ENCODE measurements at regions not wholly inside any gene's neighbourhood (a gene's known extent, or its start where the extent isn't known, plus 50 kb on each side); places are given as distances from the start of the nearest gene placed in this dataset.

DNA sequence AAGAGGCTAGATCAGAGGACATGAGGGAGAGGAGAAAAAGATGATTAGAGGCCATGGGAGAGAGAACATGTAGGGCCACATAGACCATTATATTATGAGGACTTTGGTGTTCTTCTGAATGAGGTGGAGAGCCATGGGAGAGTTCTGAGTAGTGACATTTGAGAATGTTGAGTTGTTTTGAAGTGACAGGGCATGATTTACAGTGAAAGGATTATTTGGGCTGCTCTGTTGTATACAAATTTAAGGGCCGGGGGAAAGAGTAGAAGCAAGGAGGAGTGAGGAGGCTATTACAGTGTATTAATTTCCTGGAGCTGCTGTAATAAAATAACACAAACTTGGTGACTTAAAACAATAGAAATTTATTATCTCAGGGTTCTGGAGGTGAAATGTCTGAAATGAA, 102.5 kb upstream of the RGS4 start:
- no peak for DNase-seq (ENCODE audit: low read depth, low spot score)

DNA sequence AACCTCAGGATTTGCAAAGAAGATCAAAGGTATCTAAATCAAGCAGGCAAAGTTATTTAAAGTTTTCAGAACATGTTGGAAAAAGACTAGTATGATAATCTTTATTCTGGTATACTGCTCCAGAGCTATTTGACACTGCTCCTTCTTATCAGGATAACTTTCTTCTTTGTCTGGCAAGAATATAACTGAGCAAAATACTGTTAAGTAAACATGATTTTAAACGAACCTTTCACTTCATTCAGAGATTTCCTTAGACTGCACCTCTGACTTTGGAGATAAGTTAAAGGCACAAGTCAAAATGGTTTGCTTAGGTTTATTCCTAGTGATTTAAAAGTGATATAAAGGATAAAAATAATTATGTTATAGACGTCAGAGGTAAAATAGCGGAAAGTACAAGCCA, 103.9 kb upstream of the CCDC190 start:
- DNase-seq (ENCODE audit: low read depth, low spot score), result no peak

DNA sequence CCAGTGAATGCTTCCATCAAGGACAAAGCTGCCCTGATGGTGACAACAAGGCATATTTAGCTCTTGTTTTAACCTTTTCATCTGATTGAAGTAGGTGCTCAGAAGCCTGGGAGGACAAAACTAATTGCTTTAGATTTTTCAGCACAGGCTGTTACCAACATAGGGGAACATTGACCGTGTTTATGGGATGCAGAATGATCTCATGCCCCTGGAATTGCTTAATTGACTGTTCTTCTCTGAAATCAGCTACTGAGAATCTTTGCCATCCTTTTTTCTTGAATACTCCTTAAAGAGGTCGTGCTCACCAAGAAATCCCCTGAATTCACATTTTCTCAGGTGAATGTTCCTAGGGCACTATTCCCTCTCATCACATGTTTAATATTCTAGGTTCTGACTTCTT, 95.9 kb upstream of the CCDC190 start:
- DNase-seq (ENCODE audit: low read depth, low spot score), result no peak

DNA sequence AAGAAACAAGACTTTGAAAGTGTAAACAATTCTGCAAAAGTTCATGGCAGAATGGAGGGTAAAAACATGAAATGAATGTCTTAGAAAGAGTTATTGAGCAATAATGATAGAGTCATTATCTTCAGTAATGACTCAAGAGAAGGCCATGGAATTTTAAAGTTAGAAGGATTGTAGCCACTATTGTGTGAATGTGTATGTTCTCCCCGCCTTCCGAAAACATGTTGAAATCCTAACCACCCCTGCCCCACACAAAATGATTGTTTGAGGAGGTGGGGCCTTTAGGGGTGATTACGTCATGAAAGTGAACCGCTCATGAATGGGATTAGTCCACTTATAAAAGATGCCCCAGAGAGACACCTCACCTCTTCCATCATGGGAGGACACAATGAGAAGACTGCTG, 93.8 kb upstream of the CCDC190 start:
- DNase-seq (ENCODE audit: low read depth, low spot score), result no peak

- no peak for DNase-seq (ENCODE audit: low read depth, low spot score)
Measured at GRCh38 chr1:162952956-162953355, 92.0 kb upstream of the CCDC190 start.

DNA sequence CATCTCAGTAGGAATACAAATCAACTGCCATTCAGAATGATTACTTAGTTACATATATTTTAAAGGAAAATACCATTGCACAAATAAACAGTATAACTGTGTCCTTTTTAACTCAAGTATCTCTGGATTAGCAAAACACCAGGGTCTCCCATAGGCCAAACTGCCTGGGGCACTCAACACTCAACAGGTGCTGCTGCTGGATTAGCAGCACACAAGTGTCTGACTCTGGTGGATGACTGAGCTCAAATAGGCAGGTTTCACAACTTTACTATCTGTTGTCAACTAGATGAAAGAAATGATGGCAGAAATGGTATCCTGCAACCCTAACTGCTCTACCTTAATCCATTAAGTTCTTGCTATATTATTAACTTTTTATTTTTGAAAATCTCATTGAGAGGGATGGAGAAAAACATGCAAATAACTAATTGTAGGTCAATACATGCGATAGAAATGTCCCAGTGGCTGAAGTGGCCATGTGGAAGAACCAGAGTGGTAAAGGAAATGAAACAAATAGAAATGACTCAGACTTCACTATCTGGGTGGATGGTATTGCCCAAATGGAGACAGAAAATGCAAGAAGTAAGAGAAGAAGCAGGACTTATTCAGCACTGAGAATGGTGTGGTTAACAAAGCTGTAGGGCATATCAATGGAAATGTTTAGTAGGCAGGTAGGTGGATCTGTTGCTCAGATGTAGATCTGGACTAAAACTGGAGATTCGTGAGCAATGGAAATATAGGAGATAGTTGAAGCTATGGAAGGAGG, 90.8 kb upstream of the CCDC190 start:
- DNase-seq (ENCODE audit: low read depth, low spot score), result no peak

GRCh38 chr1:162950187-162950586, 89.2 kb upstream of the CCDC190 start:
- DNase-seq (ENCODE audit: low read depth, low spot score), result no peak

DNA sequence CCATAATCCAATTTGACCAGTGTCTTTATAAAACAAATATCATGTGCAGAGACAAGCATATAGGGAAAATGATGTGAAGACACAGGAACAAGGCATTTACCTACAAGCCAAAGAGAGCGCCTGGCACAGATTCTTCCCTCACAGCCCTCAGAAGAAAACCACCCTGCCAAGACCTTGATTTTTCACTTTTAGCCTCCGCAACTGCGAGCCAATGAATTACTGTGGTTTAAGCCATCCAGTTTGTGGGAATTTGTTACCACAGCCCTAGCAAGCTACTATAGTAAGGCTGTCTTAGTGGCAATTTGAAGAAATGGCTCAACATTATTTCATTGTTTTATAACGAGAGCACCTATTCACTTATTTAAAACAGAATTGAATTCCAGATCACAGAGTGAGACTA, 85.7 kb upstream of the CCDC190 start:
- no peak for DNase-seq (ENCODE audit: low read depth, low spot score)

- DNase-seq (ENCODE audit: low read depth, low spot score), result no peak
Measured at GRCh38 chr1:162944974-162945674, 84.1 kb upstream of the CCDC190 start.

DNA sequence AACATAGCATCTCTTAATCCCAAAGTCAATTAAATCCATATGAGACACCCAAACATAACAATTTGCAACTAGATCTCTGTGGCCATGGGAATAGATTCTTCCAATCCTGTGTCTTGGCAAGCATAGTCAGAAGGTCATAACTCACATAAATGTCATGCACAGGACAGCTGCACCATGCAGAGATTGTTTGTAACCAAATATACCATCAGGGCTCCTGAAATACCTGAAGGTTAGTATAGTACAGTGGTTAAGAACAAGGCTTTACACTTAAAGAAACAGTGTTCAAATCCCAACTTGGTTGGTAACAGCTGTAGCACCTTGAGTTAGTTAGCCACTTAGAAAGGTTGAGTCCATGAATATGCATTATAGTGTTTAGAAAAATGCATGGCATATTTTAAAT, 82.6 kb upstream of the CCDC190 start:
- peak; percentile 68 for DNase-seq (ENCODE audit: low read depth, low spot score)

DNA sequence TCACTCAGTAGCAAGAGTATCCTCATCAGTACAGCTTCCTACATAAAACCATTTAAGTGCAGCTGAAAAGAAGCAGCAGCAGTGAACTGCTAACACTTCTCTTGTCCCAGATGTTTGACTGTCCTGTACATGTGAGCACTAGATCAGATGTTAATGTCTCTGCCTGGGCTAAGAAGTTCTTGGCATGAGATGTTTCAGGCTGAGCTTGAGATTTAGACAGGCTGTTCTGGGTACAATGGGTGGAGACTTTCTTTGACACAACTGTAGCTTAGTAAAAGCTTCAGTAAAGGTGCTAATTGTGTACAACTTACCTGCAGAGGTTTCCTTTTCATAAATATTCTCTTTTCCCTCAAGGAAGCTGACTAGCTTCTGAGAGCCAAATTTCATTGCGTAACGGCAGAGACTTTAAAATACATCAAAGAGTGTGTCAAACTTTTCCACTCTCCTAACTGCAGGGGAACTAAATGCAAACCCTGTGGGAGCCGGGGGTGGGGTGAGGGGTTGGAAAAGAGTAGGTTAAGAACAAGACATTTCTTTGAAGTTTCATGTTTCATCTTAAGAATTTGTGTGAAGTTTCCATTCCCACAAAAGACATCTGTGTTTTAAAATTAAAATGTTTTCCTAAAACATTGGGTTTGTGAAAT, 82.1 kb upstream of the CCDC190 start:
- peak; percentile 69 for DNase-seq (ENCODE audit: low read depth, low spot score)

- no peak for DNase-seq (ENCODE audit: low read depth, low spot score)
Measured at GRCh38 chr1:162941024-162941423, 80.0 kb upstream of the CCDC190 start.

GRCh38 chr1:162939035-162939434, 78.1 kb upstream of the CCDC190 start:
- no peak for DNase-seq (ENCODE audit: low read depth, low spot score)

GRCh38 chr1:162937716-162938395, 76.9 kb upstream of the CCDC190 start:
- DNase-seq (ENCODE audit: low read depth, low spot score), result no peak

- DNase-seq (ENCODE audit: low read depth, low spot score), result no peak
Measured at GRCh38 chr1:162930976-162931560, 70.1 kb upstream of the CCDC190 start.

DNA sequence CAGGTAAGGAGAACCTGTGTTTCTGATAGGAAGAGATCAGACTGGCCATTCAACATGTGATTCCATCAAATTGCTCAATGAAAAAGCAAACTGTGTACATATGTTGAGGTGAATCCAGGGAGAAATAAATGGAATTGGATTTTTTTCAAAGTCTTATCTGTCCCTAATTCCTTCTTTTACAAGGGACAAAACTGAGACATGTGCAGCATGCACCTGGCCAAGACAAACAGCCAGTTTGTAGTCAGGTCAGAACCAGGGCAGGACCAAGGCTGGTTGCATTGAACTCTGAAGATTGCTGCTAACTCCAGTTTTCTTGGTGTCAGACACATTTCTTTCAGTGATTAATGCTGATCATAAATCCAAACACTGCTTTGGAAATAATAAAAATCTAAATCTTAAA, 69.6 kb upstream of the CCDC190 start:
- DNase-seq (ENCODE audit: low read depth, low spot score), result no peak

GRCh38 chr1:162929177-162929576, 68.2 kb upstream of the CCDC190 start:
- no peak for DNase-seq (ENCODE audit: low read depth, low spot score)

DNA sequence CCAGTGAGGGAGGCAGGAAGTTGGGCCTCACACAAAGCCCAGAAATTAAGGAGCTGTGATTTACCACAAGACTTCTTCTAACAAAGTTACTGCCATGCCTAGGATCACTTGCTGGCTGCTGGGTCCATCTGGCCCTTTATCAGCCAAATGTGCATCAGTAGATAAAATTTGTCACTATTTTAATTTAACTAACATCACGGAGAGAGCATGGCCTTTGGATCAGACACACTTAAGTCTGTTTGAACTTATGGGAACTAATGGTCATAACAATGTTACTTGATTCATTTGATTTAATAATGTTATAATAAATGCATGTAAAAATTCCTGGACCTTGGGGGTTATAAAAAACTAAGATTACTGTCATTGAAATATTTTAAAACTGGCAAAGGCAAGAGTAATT, 67.2 kb upstream of the CCDC190 start:
- DNase-seq (ENCODE audit: low read depth, low spot score), result no peak

DNA sequence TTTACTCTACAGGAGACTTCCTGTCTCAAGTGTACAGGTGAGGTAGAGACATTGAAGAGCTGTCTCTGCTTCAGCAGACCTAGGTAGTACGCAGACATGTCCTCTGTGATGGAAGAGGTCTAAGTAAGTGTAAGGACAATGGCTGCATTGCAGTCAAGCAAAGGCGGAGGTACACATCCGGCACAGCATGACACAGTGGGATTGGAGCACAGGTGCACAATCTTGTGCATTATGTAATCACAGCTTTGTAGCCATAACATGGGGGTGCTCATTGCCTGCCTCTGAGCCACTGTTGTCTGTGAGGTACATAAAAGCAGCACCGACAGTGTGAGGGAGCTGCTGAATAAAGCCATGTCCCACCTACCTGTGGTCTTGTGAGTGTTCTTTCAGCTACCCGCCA, 66.4 kb upstream of the CCDC190 start:
- no peak for DNase-seq (ENCODE audit: low read depth, low spot score)

DNA sequence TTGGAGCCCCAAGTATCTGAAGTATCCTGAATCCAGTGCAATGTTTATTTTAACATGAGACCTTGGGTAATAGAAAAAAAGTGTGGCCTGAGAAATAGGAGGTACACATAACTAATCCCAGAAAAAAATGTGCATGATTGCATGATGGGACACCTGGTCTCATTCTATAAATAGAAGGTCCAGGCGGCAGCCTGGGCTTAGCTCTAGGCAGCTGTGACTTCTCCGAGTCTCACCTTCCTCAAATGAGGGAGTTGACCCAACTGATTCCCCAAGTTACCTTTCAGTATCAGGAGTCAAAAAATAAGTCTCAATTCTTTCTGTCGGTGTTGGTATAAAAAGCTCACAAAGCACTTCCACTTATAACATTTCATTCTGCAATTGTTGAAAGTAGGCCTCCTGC, 65.9 kb upstream of the CCDC190 start:
- no peak for DNase-seq (ENCODE audit: low read depth, low spot score)

DNA sequence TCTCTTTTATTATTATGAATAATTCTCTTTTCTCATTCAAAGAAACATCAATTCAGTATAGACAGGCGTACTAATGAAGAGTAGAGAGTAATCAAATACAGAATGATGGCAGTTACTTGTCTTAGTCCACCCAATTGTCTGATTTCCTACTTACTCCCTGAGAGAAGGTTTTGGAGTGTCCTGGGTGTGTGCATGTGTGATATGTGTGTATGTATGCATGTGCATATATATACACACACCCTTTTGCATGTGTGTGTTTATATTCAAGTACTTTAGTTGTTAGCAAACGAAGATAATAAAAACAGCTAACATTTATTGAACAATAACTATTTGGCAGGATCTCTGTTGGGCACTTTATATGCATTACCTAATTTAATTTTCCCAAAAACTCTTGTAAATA, 63.2 kb upstream of the CCDC190 start:
- no peak for DNase-seq (ENCODE audit: low read depth, low spot score)

- no peak for DNase-seq (ENCODE audit: low read depth, low spot score)
Measured at GRCh38 chr1:162922201-162922600, 61.2 kb upstream of the CCDC190 start.
